Endothelial cell of umbilical vein (primary cell): ENCODE measurements at regions not wholly inside any gene's neighbourhood (a gene's known extent, or its start where the extent isn't known, plus 50 kb on each side); places are given as distances from the start of the nearest gene placed in this dataset.

ENCODE experiments used
- BruUV-seq: library from RNA; stranded (reverse); fragments of 400-500 nt; replicated peaks from 2 replicates; lab custom pipeline; 2021; lab: Mats Ljungman, UMichigan
- CTCF ChIA-PET: fragments of 300-600, 350-600 bp; sonication (Branson Sonifier 250); formaldehyde crosslinking; loops from one replicate; lab custom pipeline; 2021; ENCODE audit warnings: antibody characterized with exemption, inconsistent platforms; lab: Charles Lee
- POLR2A ChIA-PET: fragments of 300-600, 350-600 bp; sonication (Branson Sonifier 250); formaldehyde crosslinking; loops from one replicate; lab custom pipeline; 2021; ENCODE audit warnings: antibody characterized with exemption, inconsistent platforms; lab: Charles Lee
- DNase-seq: peaks from one replicate; pipeline ENCODE4 v3.0.0-alpha.2; 2011; ENCODE audit warnings: low read depth, low spot score
- FAIRE-seq: peaks from 2 replicates; lab custom pipeline; 2011; peaks lifted over from hg19 to GRCh38; lab: Jason Lieb, UNC
- H2AFZ ChIP-seq: 2 replicates; pipeline ENCODE4 v1.6.0; 2012; ENCODE audit warnings: low read depth, low read length, control low read depth, inconsistent platforms
- H3K27ac ChIP-seq: 2 replicates; pipeline ENCODE4 v1.5.1; 2011; ENCODE audit warnings: low read depth, mild to moderate bottlenecking, control low read depth, low read length, moderate library complexity; ENCODE audit not compliant: insufficient read depth
- H3K27me3 ChIP-seq, 2 experiments: 2 replicates each; pipeline versions ENCODE4 v1.6.0 to v1.6.1; 2011; ENCODE audit warnings: low read length in 2 of 2, mixed read lengths in 1 of 2; ENCODE audit not compliant: control insufficient read depth in 2 of 2, insufficient read depth in 2 of 2
- H3K36me3 ChIP-seq, 2 experiments: 2 replicates in 1 of 2; 3 replicates in 1 of 2; pipeline ENCODE4 v1.5.1; 2011; ENCODE audit warnings: low read length in 2 of 2, mild to moderate bottlenecking in 1 of 2, moderate library complexity in 1 of 2; ENCODE audit not compliant: control insufficient read depth in 2 of 2, insufficient read depth in 2 of 2; ENCODE audit errors: extremely low read depth in 1 of 2
- H3K4me1 ChIP-seq: 3 replicates; pipeline ENCODE4 v1.5.1; 2011; ENCODE audit warnings: mild to moderate bottlenecking, low read length; ENCODE audit not compliant: control insufficient read depth, insufficient read depth; ENCODE audit errors: extremely low read depth
- H3K4me2 ChIP-seq: 2 replicates; pipeline ENCODE4 v1.6.1; 2011; ENCODE audit warnings: low read length, control low read depth, mixed read lengths; ENCODE audit not compliant: insufficient read depth
- H3K4me3 ChIP-seq, 3 experiments: fragments of 200-600 bp in 1 of 3; sonication (generic), shearing (Covaris generic) in 1 of 3; replicated peaks in 1 of 3; 2 replicates each; pipeline ENCODE4 v1.5.1; 2011 to 2016; ENCODE audit warnings: control low read depth in 3 of 3, low read length in 3 of 3, mild to moderate bottlenecking in 2 of 3, inconsistent platforms in 1 of 3, low read depth in 1 of 3, moderate library complexity in 1 of 3; ENCODE audit not compliant: insufficient read depth in 1 of 3
- H3K79me2 ChIP-seq: 2 replicates; pipeline ENCODE4 v1.6.0; 2012; ENCODE audit warnings: low read length, inconsistent platforms; ENCODE audit not compliant: control insufficient read depth, insufficient read depth
- H3K9ac ChIP-seq: replicated peaks from 2 replicates; pipeline ENCODE3; 2011; ENCODE audit warnings: low read length, control low read depth; ENCODE audit not compliant: insufficient read depth; ENCODE audit errors: extremely low read depth
- H3K9me1 ChIP-seq: replicated peaks from 3 replicates; pipeline ENCODE4 v1.6.0; 2011; ENCODE audit warnings: mild to moderate bottlenecking, low read length; ENCODE audit not compliant: control insufficient read depth, insufficient read depth; ENCODE audit errors: extremely low read depth
- H3K9me3 ChIP-seq: replicated peaks from 2 replicates; pipeline ENCODE4 v1.5.1; 2012; ENCODE audit warnings: low read length, inconsistent platforms; ENCODE audit not compliant: control insufficient read depth, insufficient read depth
- H4K20me1 ChIP-seq: replicated peaks from 2 replicates; pipeline ENCODE3; 2011; ENCODE audit warnings: mild to moderate bottlenecking, low read length; ENCODE audit not compliant: control insufficient read depth, insufficient read depth; ENCODE audit errors: extremely low read depth
- EZH2 ChIP-seq: IDR thresholded peaks from 2 replicates; pipeline ENCODE4 v1.6.1; 2012; ENCODE audit warnings: borderline replicate concordance, low read depth, mild to moderate bottlenecking, moderate library complexity, low read length, inconsistent platforms; ENCODE audit not compliant: severe bottlenecking
- FOS ChIP-seq: IDR thresholded peaks from 2 replicates; pipeline ENCODE4 v1.6.1; 2011; ENCODE audit warnings: mild to moderate bottlenecking, low read length, moderate library complexity, borderline replicate concordance; ENCODE audit not compliant: insufficient read depth
- GATA2 ChIP-seq: IDR thresholded peaks from 2 replicates; pipeline ENCODE4 v1.7.0; 2011; ENCODE audit warnings: low read depth, mild to moderate bottlenecking, moderate library complexity, mixed read lengths, low read length; ENCODE audit not compliant: insufficient read length, insufficient read depth
- JUN ChIP-seq: IDR thresholded peaks from 2 replicates; pipeline ENCODE4 v1.6.1; 2011; ENCODE audit warnings: borderline replicate concordance, low read depth; ENCODE audit not compliant: insufficient read length, insufficient read depth
- MYC ChIP-seq: IDR thresholded peaks from one replicate; pipeline ENCODE4 v1.6.1; 2011; ENCODE audit warnings: mild to moderate bottlenecking, low read depth, low read length
- POLR2A ChIP-seq: IDR thresholded peaks from 2 replicates; pipeline ENCODE4 v1.6.1; 2012; ENCODE audit warnings: low read depth, mild to moderate bottlenecking, control low read depth, low read length
- POLR2AphosphoS5 ChIP-seq: IDR thresholded peaks from 2 replicates; pipeline ENCODE4 v1.6.1; 2012; ENCODE audit warnings: low read depth, mild to moderate bottlenecking, control low read depth, low read length, moderate library complexity; ENCODE audit not compliant: insufficient read depth
- dilution Hi-C: fragments of 300-500 bp; cut with MboI; formaldehyde crosslinking; loops from one replicate; pipeline ENCODE4 v1.15.0; 2019; ENCODE audit warnings: low sequenced_read_pairs; ENCODE audit not compliant: extremely low pct_ligation_motif_present
- intact Hi-C: fragments of 100-400 bp; cut with micrococcal nuclease; formaldehyde crosslinking; loops from one replicate; pipeline ENCODE4 v1.10.0; 2022
- TF ChIP-seq, protein P1 (sequence below), 2 donors: IDR thresholded peaks; 1 replicate in 1 of 2; 2 replicates in 1 of 2; pipeline ENCODE4 v1.5.1; 2011; ENCODE audit warnings: low read length in 2 of 2, mild to moderate bottlenecking in 2 of 2, moderate library complexity in 2 of 2, control low read depth in 1 of 2, inconsistent platforms in 1 of 2, low read depth in 1 of 2; ENCODE audit not compliant: insufficient read depth in 1 of 2; ENCODE audit errors: extremely low read depth in 1 of 2
- TF ChIP-seq, protein P2 (sequence below): IDR thresholded peaks from 2 replicates; pipeline ENCODE4 v1.6.1; 2011; ENCODE audit not compliant: insufficient read depth, insufficient read length

DNA sequence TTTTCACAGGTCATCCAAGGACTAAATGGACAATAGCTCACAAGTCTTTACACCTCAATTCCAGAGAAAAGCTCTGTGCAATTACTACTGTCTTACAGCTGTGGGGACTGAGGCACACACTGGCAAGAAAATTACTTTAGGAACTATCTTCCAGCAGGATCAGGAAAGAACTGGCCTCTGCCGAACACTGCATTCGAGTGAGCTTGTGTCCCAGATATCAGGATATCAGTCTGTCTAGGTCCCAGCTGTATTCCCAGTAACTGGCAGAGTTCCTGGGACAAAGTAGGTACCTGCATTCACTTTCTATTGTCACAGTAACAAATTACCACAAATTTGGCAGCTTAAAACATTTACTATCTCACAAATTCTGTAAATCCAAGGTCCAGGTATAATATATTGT, 183.7 kb downstream of the IRS1 start:
- Histone ChIP-seq H3K4me2 (no peak overlapping the region), H3K9ac (no peak overlapping the region), H2AFZ (no peak overlapping the region), H3K4me1 (no peaks in the 10 kb centered on the region), H3K4me3 (no peak overlapping the region), H4K20me1 (no peaks in the 10 kb centered on the region), H3K79me2 (no peaks in the 10 kb centered on the region), H3K27me3 (peaks cover 0 to 2% of the 10 kb centered on the region in 2 experiments), H3K36me3 (no peaks in the 10 kb centered on the region), H3K9me3 (no peaks in the 10 kb centered on the region), H3K27ac (no peak overlapping the region), H3K9me1 (no peaks in the 10 kb centered on the region)
- no TSS peak for BruUV-seq
- FAIRE-seq (no peak), DNase-seq (no peak)
- TF ChIP-seq EZH2 = no peak
- TF ChIP-seq JUN = no peak
- TF ChIP-seq GATA2 = no peak
- TF ChIP-seq, protein P1, sequence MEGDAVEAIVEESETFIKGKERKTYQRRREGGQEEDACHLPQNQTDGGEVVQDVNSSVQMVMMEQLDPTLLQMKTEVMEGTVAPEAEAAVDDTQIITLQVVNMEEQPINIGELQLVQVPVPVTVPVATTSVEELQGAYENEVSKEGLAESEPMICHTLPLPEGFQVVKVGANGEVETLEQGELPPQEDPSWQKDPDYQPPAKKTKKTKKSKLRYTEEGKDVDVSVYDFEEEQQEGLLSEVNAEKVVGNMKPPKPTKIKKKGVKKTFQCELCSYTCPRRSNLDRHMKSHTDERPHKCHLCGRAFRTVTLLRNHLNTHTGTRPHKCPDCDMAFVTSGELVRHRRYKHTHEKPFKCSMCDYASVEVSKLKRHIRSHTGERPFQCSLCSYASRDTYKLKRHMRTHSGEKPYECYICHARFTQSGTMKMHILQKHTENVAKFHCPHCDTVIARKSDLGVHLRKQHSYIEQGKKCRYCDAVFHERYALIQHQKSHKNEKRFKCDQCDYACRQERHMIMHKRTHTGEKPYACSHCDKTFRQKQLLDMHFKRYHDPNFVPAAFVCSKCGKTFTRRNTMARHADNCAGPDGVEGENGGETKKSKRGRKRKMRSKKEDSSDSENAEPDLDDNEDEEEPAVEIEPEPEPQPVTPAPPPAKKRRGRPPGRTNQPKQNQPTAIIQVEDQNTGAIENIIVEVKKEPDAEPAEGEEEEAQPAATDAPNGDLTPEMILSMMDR (IDR thresholded peaks at IDR 0.05; ENCODE audit: extremely low read depth in 1 of 2, insufficient read depth in 1 of 2, low read depth in 1 of 2, low read length in 2 of 2) = no peak
- TF ChIP-seq FOS = no peak
- TF ChIP-seq MYC = no peak
- TF ChIP-seq POLR2AphosphoS5 = no peak
- no peak for TF ChIP-seq POLR2A
- TF ChIP-seq, protein P2, sequence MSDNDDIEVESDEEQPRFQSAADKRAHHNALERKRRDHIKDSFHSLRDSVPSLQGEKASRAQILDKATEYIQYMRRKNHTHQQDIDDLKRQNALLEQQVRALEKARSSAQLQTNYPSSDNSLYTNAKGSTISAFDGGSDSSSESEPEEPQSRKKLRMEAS = no peak
- ChIA-PET CTCF (no interaction called here), POLR2A (no interaction called here)
- dilution Hi-C loops (no loop called here), intact Hi-C loops (no loop called here)
